ENCODE measurements at regions not wholly inside any gene's neighbourhood (a gene's known extent, or its start where the extent isn't known, plus 50 kb on each side); places are given as distances from the start of the nearest gene placed in this dataset.

DNA sequence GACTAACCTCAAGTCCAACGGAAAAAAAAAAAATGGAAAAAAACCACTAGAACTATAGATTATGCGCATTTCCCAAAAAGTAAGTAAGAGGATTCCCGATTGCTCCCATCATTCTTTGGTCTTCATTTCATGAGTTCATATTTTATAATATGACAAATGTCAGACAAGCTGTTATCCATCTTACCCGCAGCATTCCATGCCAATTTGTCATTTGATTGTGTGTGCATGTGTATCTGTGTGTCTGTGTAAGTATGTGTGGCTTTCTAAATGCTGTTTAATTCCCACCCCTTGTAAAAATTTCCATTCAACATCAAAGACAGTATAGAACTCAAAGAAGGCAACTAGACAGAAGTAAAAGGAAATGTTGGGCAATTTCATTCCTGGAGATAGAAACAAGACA, 434.1 kb downstream of the CDH11 start:
- TF ChIP-seq ZBTB7A (IDR thresholded peaks at IDR 0.05; ENCODE audit: low read depth) (no peak), EGR1 (IDR thresholded peaks at IDR 0.05) (no peak), TAF1 (IDR thresholded peaks at IDR 0.05; ENCODE audit: low read depth) (no peak), EP300 (IDR thresholded peaks at IDR 0.05; ENCODE audit: borderline replicate concordance) (no peak), RAD21 (IDR thresholded peaks at IDR 0.05; ENCODE audit: low read depth) (no peak), FOXM1 (IDR thresholded peaks at IDR 0.05; ENCODE audit: borderline replicate concordance, low read depth) (no peak), CEBPB (IDR thresholded peaks at IDR 0.05) (no peak), CREB1 (IDR thresholded peaks at IDR 0.05; ENCODE audit: low read depth) (no peak), USF1 (IDR thresholded peaks at IDR 0.05) (no peak), NFIC (IDR thresholded peaks at IDR 0.05) (no peak)
- TF ChIP-seq, protein P1, sequence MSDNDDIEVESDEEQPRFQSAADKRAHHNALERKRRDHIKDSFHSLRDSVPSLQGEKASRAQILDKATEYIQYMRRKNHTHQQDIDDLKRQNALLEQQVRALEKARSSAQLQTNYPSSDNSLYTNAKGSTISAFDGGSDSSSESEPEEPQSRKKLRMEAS (IDR thresholded peaks at IDR 0.05) = no peak
- TF ChIP-seq, protein P2, sequence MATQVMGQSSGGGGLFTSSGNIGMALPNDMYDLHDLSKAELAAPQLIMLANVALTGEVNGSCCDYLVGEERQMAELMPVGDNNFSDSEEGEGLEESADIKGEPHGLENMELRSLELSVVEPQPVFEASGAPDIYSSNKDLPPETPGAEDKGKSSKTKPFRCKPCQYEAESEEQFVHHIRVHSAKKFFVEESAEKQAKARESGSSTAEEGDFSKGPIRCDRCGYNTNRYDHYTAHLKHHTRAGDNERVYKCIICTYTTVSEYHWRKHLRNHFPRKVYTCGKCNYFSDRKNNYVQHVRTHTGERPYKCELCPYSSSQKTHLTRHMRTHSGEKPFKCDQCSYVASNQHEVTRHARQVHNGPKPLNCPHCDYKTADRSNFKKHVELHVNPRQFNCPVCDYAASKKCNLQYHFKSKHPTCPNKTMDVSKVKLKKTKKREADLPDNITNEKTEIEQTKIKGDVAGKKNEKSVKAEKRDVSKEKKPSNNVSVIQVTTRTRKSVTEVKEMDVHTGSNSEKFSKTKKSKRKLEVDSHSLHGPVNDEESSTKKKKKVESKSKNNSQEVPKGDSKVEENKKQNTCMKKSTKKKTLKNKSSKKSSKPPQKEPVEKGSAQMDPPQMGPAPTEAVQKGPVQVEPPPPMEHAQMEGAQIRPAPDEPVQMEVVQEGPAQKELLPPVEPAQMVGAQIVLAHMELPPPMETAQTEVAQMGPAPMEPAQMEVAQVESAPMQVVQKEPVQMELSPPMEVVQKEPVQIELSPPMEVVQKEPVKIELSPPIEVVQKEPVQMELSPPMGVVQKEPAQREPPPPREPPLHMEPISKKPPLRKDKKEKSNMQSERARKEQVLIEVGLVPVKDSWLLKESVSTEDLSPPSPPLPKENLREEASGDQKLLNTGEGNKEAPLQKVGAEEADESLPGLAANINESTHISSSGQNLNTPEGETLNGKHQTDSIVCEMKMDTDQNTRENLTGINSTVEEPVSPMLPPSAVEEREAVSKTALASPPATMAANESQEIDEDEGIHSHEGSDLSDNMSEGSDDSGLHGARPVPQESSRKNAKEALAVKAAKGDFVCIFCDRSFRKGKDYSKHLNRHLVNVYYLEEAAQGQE (IDR thresholded peaks at IDR 0.05; ENCODE audit: low read depth) = no peak
